ENCODE measurements at regions not wholly inside any gene's neighbourhood (a gene's known extent, or its start where the extent isn't known, plus 50 kb on each side); places are given as distances from the start of the nearest gene placed in this dataset.

- TF ChIP-seq ZNF391 (tag by site-specific recombination; IDR thresholded peaks at IDR 0.05; ENCODE audit: borderline replicate concordance, low read depth) (no peak), TSHZ1 (tag by site-specific recombination; IDR thresholded peaks at IDR 0.05; ENCODE audit: borderline replicate concordance) (no peak)
Measured at GRCh38 chr21:17981060-17981740, 162.0 kb upstream of the C21orf91 start (continued).

GRCh38 chr21:17979763-17980162, 160.6 kb upstream of the C21orf91 start:
- no peaks in the 10 kb centered on the region for H3K9me3 ChIP-seq (ENCODE audit: control insufficient read depth, insufficient read depth, low read depth, low read length)
- CTCF ChIA-PET = interaction anchor here (0.7 kb wide), 2 partner anchors 254 to 1534 kb away, joined by 3 read pairs; no protein-coding TSS in a partner anchor
- POLR2A ChIA-PET = no interaction called here
- TF ChIP-seq ZEB2 (tag by site-specific recombination; IDR thresholded peaks at IDR 0.05) (no peak), ZNF266 (tag by site-specific recombination; IDR thresholded peaks at IDR 0.05; ENCODE audit: low read depth) (no peak), ZNF510 (tag by site-specific recombination; IDR thresholded peaks at IDR 0.05; ENCODE audit: insufficient replicate concordance) (no peak), ZNF843 (tag by site-specific recombination; IDR thresholded peaks at IDR 0.05) (no peak), HOXC10 (CRISPR knock-in tag; IDR thresholded peaks at IDR 0.05) (no peak), ZSCAN4 (tag by site-specific recombination; IDR thresholded peaks at IDR 0.05) (no peak), ZNF433 (tag by site-specific recombination; IDR thresholded peaks at IDR 0.05; ENCODE audit: low read depth) (no peak), ZNF155 (tag by site-specific recombination; IDR thresholded peaks at IDR 0.05) (no peak), ZNF626 (tag by site-specific recombination; IDR thresholded peaks at IDR 0.05) (no peak), ZNF670 (tag by site-specific recombination; IDR thresholded peaks at IDR 0.05; ENCODE audit: low read depth) (no peak), ZNF221 (tag by site-specific recombination; IDR thresholded peaks at IDR 0.05; ENCODE audit: borderline replicate concordance) (no peak), ZNF184 (tag by site-specific recombination; IDR thresholded peaks at IDR 0.05) (no peak), ZNF449 (tag by site-specific recombination; IDR thresholded peaks at IDR 0.05) (no peak)
- H3K27ac ChIP-seq (ENCODE audit: extremely low read depth, low read depth, low read length) = no peak overlapping the region
- H3K4me3 ChIP-seq (ENCODE audit: low read depth, low read length) = no peak overlapping the region
- no peaks in the 10 kb centered on the region for H3K4me1 ChIP-seq (ENCODE audit: control insufficient read depth, insufficient read depth, low read length)
- no peaks in the 10 kb centered on the region for H3K36me3 ChIP-seq (ENCODE audit: control insufficient read depth in 2 of 2, insufficient read depth in 1 of 2, low read length in 2 of 2)

GRCh38 chr21:17978895-17979294, 159.7 kb upstream of the C21orf91 start:
- Histone ChIP-seq H3K4me1 (ENCODE audit: control insufficient read depth, insufficient read depth, low read length) (no peaks in the 10 kb centered on the region), H3K36me3 (ENCODE audit: control insufficient read depth in 2 of 2, insufficient read depth in 1 of 2, low read length in 2 of 2) (no peaks in the 10 kb centered on the region), H3K27ac (ENCODE audit: extremely low read depth, low read depth, low read length) (no peak overlapping the region), H3K9me3 (ENCODE audit: control insufficient read depth, insufficient read depth, low read depth, low read length) (no peaks in the 10 kb centered on the region), H3K4me3 (ENCODE audit: low read depth, low read length) (no peak overlapping the region)
- CTCF ChIA-PET = interaction anchor here (0.7 kb wide), 1 partner anchor 253 kb away, joined by 3 read pairs; no protein-coding TSS in a partner anchor
- POLR2A ChIA-PET = interaction anchor here (0.7 kb wide), 1 partner anchor 25 kb away, joined by 3 read pairs; no protein-coding TSS in a partner anchor
- TF ChIP-seq ZNF248 (tag by site-specific recombination; IDR thresholded peaks at IDR 0.05) (no peak), ZXDB (tag by site-specific recombination; IDR thresholded peaks at IDR 0.05) (no peak), ZNF510 (tag by site-specific recombination; IDR thresholded peaks at IDR 0.05; ENCODE audit: insufficient replicate concordance) (no peak), BCL6B (tag by site-specific recombination; IDR thresholded peaks at IDR 0.05) (no peak), ZNF76 (tag by site-specific recombination; IDR thresholded peaks at IDR 0.05; ENCODE audit: borderline replicate concordance, low read depth) (no peak), SP7 (tag by site-specific recombination; IDR thresholded peaks at IDR 0.05) (no peak), ZNF701 (tag by site-specific recombination; IDR thresholded peaks at IDR 0.05) (no peak), ZNF2 (tag by site-specific recombination; IDR thresholded peaks at IDR 0.05) (no peak), BCL11B (tag by site-specific recombination; IDR thresholded peaks at IDR 0.05; ENCODE audit: low read depth) (no peak)
